NCI-H460 (cell line): ENCODE measurements at regions not wholly inside any gene's neighbourhood (a gene's known extent, or its start where the extent isn't known, plus 50 kb on each side); places are given as distances from the start of the nearest gene placed in this dataset.

Experiments used
- DNase-seq: peaks from one replicate; pipeline ENCODE4 v3.0.0-alpha.2; 2016; ENCODE audit warnings: low read depth; ENCODE audit errors: extremely low read depth

DNA sequence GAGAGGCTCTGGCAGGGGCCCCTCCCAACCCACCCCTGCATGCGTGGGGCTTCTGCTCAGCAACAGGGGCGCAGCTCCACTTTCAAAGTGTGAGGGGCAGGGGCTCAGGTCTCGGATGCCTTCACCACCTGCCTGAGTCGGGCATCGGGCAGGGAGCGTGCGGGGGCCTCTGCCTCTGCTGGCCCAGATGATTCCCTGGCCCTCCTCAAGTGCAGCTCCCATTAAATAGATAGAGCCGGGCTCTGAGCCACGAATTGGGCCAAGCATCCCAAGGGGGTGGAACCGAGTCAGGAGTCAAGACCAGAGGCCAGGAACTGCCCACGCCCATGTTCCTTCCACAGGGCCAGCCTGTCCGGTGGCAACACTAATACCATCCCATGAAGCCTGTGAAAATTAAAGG is 108.9 kb upstream of the FAM20C start:
- DNase-seq, result no peak

DNA sequence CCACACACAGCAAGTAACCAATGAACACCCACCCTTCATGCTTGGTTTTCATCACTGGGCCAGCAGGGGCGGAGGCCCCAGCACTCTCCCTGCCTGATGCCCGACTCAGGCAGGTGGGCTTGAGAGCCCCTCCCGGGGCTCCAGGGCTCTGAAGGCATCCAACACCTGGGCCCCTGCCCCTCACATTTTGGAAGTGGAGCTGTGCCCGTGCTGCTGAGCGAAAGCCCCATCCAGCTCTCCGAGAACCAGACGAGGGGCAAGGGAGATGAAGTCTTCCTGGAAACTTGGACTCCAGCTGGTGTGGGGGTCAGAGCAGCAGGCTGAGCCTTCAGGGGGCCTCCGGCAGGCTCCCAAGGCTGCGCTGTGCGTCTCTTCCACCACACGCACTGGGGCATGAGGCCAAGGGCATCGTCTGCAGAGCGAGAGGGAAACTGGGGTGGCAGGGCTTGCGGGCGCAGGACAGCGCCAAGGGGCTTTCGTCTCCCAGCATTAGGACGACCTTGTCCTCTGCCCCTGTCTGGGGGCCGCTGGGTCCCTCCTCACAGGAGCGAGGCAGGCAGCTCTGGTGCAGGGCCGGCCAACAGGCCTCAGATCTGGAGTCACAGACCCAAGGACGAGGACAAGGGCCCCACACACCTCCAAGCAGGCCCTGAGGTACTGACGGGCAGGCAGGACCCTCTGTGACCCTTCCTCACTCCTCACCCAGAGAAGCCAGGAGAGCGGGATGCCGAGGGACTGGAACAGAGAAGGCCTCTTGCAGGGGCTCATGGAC is 108.3 kb upstream of the FAM20C start:
- DNase-seq, result no peak

DNA sequence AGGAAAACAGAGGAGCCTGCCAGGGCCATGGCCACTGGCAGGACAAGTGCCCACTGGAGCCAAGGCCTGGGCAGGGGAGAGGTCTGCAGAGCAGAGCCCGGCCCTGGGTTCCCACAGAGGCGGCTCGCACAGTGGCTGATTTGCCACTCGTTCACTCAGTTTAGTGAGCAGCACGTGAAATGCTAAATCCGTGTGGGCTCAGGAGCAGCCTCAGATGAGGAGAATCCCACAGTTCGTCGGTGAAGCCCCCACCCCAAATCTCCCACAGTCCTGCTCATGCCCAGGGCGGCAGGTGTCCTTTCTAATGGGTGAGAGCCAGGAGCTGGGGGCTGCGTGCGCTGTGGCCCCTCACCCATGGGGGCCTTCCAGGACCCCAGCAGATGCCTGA is 107.7 kb upstream of the FAM20C start:
- DNase-seq, result no peak

DNA sequence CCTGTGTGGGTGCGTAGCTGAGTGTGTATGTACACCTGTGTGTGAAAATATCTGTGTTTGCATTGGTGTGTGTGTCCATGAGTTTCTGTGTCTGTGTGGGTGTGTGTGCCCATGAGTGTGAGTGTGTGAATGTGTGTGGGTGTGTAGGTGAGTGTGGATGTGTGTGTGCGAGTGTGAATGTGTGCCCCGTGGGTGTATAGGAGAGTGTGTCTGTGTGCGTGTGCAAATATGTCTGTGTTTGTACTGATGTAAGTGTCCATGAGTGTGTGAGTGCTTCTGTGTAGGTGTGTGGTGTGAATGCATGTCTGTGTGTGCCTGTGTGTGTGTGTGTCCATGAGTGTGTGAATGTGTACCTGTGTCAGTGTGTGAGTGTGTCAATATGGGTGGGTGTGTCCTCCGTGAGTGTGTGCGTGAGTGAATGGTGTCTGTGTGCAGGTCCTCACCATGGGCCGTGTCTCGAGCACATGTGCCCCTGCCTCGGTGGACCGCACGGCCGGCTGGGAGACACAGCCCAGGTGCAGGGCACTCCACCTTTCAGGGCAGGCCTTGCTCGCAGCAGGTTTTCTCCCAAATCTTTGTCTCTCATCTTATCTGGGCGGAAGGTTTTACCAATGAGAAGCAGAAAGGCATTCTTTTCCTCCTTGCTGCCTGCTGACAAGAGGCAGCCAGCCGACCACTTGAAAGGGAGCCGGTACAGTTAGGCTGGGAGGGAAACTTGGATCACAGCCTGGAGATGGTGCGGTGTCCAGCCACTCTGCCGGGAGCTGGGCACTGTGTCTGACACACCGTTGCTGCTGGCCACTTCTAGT is 107.1 kb upstream of the FAM20C start:
- DNase-seq, result no peak

DNA sequence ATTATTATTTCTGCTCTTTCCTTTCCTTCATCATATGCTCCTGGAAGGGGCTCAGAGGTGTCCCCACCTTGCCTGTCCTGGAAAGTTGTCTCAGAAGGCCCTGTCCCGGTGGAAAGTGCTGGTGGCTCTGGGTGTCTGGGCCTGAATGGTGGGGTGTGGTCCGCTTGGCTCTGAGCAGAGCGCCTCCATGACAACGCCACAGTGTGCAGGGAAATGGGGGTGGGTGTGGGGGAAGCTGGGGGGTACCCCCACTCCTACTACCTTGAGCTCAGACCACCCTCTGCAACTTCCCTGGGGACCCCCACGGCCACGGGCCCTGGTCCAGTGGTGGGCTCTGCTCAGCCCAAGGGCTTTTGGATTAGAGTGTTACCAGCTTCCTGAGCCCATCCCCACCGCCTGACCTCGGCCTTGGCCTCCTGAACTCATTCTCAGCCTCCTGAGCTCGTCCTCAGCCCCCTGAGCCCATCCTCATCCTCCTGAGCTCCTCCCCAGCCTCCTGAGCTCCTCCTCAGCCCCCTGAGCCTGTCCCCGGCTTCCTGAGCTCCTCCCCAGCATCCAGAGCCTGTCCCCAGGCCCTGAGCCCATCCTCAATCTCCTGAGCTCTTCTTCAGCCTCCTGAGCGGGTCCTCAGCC is 106.4 kb upstream of the FAM20C start:
- no peak for DNase-seq

DNA sequence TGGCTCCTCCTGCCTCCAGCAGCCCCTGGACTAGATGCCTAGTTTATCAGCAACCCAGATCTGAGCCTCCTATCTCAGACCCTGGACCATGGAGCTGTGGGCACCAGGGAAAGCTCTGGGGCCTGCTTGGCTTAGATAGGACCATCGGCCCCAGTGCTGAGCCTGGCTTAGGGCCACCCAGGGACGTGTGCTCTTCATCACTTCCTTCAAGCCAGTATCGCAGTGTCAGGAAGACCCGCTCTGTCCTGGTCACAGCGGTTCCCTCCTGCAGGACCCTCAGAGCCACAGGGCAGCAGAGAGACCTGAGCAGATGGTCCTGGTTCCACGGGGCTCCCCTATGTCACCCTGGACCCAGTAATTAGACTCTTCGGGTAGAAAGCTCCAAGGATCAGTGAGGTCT is 105.7 kb upstream of the FAM20C start:
- no peak for DNase-seq

DNA sequence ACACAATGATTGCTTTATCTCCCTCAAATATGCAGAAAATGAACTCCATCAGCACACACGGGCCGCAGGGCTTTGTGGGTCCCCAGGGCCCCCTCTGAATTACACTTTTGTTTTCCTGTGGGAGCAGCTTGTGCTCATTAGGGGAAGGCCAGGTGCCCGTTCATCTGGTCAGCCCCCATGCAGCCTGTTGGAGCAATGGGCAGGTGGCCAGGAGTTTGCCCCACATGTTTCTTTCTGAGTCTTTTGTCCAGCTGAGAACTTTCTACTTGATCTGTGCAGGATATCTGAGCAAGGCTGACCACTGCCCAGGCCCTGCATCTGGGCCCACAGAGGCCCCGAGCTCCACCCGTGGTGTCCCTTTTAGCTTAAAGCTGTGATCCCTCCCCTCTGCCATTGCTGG is 105.3 kb upstream of the FAM20C start:
- DNase-seq, result no peak

DNA sequence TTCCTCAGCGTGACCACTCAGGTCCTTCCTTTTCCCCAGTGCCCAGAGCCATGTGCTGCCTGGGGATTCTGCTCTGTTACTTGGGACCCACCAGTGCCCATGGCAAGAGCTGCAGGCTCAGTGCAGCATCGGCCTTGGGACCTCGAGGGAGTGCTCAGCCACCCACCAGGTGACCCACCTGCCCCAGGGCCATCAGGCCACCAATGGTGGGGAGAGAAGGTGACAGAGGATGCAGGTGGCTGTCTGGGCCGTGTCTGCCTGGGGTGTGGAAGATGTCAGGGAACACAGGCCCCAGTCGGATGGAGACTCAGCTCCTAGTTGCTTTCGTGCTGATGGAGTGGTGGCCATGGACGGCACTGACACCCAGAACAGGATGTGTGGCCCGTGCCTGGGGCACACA is 104.7 kb upstream of the FAM20C start:
- no peak for DNase-seq

DNA sequence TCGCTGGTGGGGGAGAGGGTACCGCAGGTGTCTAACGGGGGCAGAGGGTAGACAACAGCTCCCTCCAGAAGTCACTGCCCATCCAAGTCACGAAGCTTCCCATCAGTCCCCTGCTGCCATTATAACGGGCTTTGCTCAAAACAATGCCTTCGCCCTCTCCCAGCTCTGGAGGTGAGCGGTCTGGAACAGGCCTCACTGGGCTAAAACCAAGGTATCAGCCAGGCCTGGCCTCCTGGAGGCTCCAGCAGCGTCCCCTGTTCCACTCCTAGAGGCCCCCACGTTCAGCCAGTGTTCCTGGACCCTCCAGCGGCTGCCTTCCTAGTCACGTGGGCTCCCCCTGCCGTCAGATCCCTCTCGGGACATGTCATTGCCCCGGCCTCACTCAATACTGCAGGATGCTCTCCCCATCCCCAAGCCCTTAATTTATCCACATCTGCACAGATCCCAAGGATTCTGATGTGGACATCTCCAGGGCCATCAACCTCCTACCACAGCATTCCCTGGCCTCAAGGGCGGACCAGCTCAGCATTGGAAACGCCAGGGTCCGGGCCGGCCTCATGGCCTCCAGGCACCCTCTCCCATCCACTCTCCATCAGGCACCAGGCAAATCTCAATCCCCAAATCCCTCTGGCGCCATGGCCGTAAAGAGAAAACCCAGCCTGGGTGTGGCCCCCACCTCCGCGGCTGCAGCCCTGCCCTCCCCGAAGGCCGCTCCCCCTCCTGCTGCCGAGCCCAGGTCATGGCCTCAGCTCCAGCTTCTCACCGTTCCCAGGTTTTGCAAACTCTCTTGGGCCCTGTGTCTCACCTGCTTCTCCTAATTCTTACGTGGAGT is 104.1 kb upstream of the FAM20C start:
- DNase-seq, result no peak

DNA sequence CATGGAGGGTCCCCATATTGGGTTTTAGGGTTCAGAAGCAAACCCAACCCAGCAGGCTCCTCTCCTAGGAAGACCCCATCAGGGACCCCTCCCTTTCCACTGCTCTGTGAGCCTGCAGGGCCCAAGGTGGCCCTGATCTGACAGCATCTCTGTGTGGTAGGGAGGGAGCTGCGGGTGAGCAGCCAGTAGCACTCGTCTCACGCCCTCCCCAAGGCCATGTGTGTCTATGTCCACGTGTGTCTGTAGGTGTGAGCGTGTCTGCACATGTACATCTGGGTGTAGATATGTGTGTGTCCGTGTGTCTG is 103.5 kb upstream of the FAM20C start:
- no peak for DNase-seq

DNA sequence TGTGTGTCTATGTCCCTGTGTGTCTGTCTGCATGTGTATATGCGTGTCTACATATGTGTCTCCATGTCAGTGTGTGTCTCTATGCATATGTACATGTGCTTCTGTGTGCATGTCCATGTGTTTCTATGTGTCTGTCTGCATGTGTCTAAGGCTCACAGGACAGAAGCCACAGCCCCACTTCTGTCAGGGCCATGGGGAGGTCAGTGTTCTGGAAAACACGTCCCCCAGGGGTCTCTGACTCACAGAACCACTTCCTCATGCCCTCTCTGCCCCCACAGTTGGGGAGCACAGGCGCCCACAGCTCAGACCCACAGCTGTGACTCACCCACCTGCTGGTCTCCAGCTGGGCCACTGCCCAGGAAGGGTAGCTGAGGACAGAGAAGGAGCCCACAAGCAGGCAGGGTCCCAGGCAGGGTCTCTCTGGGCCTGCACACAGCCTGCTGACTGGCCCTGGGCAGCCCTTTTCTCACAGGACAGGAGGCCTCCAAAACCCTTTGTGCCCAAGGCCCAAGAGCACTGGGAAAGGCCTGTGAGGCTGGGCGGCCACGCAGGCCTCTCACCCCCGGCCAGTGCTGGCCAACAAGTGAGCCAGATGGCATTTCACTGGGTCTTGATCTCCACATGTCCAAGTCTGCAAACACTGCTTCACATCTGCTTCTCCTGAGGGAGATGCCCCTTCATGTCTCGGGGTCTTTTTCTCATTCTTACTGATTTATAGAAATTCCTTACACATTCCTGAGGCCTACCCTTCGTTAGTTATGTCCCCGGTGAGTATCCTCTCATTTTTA is 102.9 kb upstream of the FAM20C start:
- no peak for DNase-seq

DNA sequence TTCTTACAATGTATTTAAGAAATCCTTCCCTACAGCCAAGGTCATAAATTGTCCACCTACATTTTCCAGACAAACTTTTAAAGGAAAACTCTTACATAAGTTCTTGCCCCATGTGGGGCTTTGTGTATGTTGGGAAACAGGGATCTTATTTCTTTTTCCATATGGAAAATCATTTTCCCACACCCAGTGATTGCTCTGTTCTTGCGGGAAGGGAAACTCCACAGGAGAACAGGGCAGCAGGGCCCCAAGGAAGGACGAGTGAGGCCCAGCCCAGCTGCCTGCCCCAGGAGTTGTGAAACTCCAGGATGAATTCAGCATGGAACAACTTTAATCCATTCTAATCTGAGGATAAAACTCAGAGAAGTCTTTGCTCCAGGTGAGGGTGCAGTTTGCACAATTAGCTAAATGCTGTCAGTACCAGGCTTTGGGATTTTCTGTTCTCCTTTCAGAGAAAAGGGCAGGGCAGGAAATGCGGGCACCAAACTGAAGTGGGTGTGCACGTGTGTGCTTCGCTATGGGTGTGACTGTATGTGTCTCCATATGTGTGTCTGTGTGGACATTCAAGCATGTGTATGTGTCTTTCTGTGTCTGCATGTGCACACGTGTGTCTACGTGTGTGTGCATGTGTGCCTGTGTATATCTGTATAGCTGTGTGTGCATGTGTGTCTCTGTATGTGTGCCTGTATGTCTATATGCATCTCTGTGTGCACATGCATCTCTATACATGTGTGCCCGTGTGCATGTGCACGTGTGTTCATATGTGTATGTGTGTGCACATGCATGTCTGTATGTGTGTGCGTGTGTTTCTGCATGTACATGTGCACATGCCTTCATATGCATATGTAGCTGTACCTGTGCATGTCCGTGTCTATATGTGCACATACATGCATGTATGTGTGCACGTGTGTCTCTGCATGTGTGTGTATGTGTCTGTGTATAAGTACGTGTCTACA is 102.0 kb upstream of the FAM20C start:
- DNase-seq, result no peak

DNA sequence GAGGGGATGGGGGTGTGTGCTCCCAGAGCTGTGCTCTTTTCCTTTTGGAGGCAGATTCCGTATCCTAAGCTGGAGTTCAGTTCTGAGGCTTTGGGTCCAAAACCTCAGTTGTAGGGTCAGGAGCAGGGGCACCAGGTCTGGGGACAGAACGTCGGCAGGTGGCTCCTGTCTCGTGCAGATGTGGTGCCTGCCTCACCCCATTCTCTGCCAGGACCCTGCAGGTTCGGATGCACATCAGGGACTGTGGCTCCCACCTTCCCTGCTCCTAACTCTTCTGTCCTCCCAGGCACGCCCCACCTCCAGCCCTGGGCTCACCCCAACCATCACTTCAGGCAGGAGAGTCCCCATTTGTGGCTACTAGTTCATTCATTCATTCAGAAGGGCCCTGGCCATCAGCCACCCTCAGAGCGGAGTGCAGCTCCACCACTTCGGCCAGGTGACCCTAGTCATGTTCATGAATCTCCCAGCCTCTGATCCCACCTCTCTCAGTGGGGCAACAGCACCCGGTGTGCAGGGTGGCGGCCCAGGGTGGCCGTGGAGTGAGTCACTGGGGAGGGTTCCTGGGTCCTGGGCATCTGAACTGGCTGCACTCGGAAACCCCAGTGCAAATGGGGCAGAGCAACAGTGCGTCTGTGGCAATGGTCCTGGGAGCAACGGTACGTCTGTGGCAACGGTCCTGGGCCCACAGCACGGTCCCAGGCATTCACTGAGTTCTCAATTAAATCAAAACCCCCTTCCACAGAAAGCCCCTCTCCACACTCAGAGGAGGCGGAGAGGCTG is 100.8 kb upstream of the FAM20C start:
- DNase-seq, result no peak

DNA sequence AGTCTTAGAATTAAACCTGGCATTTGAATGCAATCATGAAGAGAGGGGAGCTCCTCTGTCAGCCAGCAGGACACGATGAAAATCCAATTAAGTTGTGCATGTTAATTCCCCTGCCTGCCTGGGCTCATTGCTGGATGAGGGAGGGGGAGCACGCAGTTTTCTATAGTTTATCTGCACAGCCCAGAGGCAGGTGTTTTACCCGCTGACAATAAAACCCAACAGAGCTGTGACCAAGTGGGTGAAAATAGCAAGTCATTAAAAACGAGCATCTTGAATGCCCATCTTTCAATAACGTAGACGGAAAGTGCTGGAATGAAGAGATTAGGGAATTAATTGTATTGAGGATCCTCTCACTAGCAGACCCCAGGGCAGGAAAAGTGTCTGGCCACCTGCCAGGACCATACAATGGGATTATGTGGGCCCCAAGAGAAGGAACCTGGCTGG is 100.1 kb upstream of the FAM20C start:
- no peak for DNase-seq

DNA sequence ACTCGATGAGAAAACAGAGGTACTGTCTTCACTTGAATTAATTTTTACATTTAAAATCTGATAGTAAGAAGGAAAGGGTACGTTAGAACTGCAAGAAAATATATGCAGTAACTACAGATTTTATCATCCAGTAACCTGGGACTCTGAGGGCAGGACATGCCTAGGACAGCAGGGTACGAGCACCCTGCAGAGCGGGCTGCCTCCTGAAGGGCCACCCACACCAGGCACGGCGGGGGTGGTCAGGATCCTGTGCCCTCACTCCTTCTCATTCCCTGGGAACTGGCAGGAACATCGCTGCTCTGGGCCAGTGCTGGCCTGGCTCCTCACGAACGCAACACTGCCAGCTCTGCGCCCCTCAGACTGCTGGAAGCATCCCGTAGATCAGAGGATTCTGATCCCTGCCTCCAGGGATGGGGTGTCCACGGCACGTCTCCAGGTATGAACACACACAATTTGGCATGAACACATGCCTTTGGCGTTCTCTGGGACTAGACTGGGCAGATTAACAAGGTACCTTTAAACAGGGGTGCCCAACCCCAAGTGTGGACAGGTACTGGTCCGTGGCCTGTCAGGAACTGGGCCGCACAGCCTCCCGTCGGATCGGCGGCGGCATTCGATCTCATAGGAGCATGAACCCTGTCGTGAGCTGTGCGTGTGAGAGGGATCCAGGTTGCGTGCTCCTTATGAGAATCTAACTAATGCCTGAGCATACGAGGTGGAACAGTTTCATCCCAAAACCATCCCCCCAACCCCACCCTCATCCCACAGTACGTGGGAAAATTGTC is 99.3 kb upstream of the FAM20C start:
- DNase-seq, result no peak

DNA sequence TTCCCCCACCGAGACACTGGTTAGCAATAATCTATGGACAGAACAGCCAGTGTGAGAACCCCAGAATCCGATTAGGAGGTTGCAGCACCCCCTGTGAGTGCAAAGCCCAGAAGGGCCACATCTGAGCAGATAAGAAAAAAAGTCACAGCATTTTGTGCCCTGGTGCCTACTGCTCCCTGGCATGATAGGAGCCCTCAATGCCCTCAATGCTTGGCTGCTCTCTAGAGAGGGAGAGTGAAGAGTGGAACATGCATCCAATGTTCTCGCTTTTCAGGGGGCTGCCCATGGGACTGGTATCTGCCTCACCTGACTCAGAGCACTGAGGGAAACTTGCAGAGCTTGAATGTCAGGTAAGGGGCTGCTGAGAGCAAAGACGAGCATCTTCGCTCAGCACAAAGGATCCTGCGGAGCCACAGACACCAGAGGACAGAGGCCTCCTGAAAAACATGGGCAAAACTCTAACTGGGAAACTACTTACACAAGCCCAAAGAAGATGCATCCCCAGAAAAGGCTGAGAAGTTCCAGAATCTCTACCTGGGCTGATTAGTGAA is 98.0 kb upstream of the FAM20C start:
- DNase-seq, result no peak

DNA sequence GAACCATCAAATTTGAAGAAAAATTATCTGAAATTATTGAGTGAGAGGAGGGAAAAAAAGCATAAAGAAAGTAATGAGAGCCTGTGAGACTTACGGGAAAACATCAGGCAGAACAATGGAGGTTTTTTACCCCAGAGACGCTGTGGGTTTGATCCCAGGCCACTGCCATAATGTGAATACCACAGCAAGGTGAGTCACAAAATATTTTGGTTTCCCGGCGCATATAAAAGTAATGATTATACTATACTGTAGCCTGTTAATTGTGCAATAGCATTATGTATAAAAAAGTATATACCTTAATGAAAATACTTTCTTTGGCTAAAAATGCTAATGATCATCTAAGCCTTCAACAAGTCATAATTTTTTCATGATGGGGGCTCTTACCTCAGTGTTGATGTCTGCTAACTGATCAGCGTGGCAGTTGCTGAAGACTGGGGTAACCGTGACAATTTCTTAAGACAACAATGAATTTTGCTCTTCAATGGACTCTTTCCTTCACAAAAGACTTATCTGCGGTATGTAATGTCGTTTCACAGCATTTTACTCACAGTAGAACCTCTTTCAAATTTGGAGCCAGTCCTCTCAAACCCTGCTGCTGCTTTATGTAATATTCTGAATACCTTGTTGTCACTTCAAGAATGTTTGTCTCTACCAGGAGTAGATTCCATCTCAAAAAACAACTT is 97.0 kb upstream of the FAM20C start:
- no peak for DNase-seq
